ENCODE measurements at regions not wholly inside any gene's neighbourhood (a gene's known extent, or its start where the extent isn't known, plus 50 kb on each side); places are given as distances from the start of the nearest gene placed in this dataset.
"Not testable (repeated sequence)": the region's sequence is repeated elsewhere in the genome, so short reads cannot be mapped to it uniquely, and the experiment has no call there.

DNA sequence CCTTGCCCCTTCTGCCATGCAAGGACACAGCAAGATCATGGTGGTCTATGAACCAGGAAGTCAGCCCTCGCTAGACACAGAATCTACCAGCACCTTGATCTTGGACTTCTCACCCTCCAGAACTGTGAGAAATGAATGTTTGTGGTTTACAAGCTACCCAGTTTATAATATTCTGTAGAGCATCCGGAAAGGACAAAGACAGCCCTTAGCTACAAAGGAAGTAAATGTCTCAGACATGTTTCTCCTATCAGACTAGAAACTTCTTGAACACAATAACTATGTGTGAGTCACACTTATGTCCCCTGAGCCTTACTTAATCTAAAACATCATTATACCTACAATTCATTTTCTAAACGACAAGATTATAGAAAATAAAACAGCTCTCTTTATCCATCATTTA is 176.7 kb downstream of the KLHL28 start:
- DNase-seq (ENCODE audit: low spot score): no peak

DNA sequence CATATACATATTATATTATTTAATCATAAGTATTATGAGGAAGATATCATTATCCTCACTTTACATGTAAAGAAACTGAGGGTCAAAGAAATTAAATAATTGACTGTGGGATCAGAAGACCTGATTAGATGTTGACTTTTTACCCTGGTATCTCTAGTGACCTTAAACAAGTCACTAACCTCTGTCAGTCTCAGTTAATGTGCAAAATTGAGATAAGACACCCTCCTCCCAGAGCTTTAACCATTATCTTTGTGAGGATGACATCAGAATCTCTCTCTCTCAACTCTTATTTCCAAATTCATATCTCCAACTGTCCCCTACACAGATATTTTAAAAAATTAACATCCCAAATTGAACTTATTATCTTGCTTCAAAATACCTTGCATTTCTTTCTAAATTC is 177.8 kb downstream of the KLHL28 start:
- DNase-seq (ENCODE audit: low spot score): no peak

GRCh38 chr14:44782775-44783238 is 178.9 kb downstream of the KLHL28 start:
- DNase-seq (ENCODE audit: low spot score): no peak

DNA sequence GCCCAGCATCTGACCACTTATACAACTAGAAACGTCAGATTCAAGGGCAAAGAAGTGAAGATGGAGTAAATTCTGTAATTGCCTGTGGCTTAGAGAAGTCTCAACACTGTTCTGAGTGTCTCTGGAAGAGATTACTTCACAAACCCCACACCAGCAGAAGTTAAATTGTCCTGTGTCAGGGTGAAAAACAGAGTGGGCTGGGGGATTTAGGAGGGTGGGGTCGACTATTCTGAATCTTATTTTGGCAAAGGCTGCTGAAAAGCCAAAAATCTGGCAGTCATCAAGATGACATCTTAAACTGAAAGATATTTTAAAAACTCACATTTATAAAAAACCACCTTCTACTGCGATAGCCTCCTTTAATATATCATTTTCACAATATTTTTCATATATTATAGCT is 180.8 kb downstream of the KLHL28 start:
- no peak for DNase-seq (ENCODE audit: low spot score)

- DNase-seq (ENCODE audit: low spot score): no peak
These were observed 183.1 kb downstream of the KLHL28 start for GRCh38 chr14:44778604-44779003.

DNA sequence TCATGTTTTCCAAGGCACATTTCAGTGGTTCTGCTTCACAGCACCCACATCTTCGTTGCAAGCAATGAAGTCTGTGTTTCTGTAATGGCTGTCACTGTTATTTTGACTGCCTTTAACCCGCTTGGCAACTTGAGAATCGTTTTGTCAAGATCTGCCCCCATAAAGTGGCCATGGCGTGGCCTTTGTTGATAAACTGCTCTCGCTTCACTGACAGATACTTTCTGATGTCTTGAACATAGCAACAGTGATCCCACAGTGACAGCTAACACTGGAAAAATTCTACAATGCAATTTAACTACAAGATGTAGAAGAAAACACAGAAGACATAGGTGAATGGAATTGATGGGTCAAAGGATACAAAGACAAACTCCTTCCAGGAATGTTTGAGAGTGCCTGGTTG is 184.2 kb downstream of the KLHL28 start:
- no peak for DNase-seq (ENCODE audit: low spot score)

DNA sequence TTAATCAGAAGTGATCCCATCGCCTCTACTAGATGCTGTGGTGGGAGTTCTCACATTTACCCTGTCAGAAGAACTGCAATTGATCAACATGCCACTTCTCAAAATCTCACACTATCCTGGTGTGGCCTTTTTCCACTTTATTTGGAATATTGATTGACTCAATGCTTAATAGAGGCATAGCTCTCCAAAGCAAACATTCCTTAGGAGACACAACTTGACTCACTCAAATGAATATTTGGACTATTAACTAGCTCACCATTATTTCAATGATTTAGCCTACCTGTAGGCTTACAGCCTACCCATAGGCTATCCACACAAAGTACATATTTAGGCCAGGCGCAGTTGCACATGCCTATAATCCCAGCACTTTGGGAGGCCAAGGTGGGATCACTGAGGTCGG is 186.5 kb downstream of the KLHL28 start:
- no peak for DNase-seq (ENCODE audit: low spot score)

GRCh38 chr14:44774396-44774795 is 187.4 kb downstream of the KLHL28 start:
- DNase-seq (ENCODE audit: low spot score): no peak

DNA sequence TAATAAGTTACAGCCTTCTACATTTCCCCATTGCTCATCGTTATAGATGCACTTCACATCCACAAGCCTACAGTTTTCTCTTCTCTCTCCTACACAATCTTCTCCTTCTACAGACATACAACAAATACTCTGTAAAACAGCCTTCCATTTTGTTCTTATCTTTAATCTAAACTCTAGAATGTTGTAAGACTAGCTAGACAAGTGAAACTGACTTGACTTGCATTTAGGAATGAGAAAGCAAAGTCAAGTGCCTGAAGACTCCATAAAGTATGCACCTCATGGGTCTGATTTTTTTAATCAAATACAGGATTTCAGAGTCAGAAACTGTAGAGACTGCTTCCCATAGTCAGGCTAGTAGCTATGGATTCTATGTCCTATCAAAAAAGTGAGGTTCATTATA is 190.3 kb downstream of the KLHL28 start:
- DNase-seq (ENCODE audit: low spot score): no peak

- DNase-seq (ENCODE audit: low spot score): no peak
These were observed 191.5 kb downstream of the KLHL28 start for GRCh38 chr14:44770201-44770600.

DNA sequence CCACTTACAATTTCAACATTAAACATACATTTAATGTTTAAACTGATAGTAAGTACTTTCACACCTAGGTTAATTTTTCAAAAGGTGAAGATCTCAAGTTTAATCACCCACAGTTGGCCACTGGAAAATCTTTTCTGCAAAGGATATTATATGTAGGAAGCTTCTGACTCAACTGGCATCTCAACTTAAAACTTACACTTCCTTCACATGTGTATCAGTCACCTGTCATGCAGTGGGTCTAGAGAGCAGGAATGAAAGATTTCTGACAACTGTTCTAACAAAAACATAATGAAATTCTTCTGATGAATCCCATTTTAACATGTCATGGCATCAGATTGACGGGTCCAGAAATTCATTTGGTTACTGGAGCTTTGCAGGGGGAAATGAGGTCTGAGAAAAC is 192.8 kb downstream of the KLHL28 start:
- no peak for DNase-seq (ENCODE audit: low spot score)

GRCh38 chr14:44767646-44768173 is 194.0 kb downstream of the KLHL28 start:
- DNase-seq (ENCODE audit: low spot score): no peak

DNA sequence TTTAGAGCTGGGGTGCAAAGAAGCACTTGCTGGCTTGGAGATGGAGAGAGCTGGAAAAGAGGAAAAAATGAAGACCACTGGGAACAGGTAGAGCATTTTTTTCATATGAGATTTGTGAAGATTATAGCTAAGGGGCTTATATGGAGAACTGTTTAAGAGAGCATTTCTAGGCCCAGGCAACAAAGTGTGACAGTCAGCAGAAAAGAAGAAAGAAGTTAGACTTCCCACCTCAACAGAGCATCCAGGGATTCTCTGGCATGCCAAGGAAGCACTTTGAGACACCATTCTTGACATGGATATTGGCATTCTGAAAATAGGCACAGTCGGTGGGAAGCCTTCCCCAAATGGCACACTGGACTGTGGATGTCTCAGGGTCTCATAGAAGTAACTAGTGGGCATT is 195.5 kb downstream of the KLHL28 start:
- no peak for DNase-seq (ENCODE audit: low spot score)

GRCh38 chr14:44763356-44763755 is 198.4 kb downstream of the KLHL28 start:
- no peak for DNase-seq (ENCODE audit: low spot score)

DNA sequence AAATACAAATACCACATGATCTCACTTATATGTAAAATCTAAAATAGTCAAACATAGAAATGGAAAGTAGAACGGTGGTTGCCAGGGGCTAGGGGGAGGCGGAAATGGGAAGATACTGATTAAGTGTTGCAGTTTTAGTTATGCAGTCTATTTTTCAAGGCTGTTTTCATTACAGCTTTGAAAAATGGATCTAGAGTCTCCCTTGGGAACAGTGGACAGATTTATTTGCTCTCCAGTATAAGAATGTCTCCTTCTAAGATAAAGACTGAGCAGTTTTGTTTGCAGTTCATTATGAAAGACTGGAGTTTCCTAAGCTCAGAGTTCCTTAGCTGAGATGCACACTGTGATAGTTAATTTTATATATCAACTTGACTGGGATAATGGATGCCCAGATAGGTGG is 202.5 kb downstream of the KLHL28 start:
- no peak for DNase-seq (ENCODE audit: low spot score)

DNA sequence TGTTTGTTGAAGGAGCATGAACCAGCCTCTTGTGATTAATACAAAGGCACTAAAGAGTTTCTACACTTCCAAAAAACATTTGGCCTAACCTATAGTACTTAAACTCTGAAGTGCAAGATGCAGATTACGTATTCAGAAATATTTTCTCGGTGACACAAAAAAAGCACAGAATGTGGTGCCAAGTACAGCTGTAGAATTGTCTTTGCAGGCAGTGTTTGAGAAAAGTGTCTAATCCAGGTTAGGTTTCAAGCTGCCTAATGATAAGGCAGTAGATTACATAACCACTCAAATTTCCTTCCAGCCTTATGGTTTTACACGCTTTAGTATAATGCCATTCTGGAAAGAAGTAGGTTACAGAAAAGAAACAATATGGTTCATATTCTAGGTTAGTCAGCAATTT is 205.2 kb downstream of the KLHL28 start:
- no peak for DNase-seq (ENCODE audit: low spot score)

- no peak for DNase-seq (ENCODE audit: low spot score)
These were observed 216.4 kb downstream of the KLHL28 start for GRCh38 chr14:44745371-44745770.

- DNase-seq (ENCODE audit: low spot score): no peak
These were observed 219.5 kb downstream of the KLHL28 start for GRCh38 chr14:44742202-44742601.

DNA sequence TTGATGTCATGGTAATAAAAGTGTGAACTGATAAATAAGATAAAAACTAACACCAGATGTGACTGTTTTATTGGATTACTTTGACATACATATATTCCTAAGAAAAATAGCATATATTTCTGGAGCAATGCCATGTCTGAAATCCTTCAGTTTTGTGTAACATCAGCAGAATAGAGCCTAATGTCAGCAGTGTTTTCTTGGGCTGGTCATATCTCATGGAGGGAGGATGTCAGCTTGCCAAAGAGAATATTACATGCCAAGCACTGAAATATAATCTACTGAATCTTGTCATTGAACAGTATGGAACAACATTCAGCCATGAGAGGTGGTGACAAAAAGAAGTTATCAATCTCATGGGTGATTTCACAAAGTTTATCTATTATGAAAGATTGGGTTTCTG is 220.3 kb downstream of the KLHL28 start:
- no peak for DNase-seq (ENCODE audit: low spot score)

- no peak for DNase-seq (ENCODE audit: low spot score)
These were observed 225.4 kb downstream of the KLHL28 start for GRCh38 chr14:44736326-44736725.

GRCh38 chr14:44732144-44732543 is 225.1 kb upstream of the FSCB start:
- DNase-seq (ENCODE audit: low spot score): no peak

- DNase-seq (ENCODE audit: low spot score): no peak
These were observed 223.8 kb upstream of the FSCB start for GRCh38 chr14:44730860-44731259.

GRCh38 chr14:44721395-44721794 is 214.3 kb upstream of the FSCB start:
- DNase-seq (ENCODE audit: low spot score): not testable (repeated sequence)

GRCh38 chr14:44720707-44721106 is 213.6 kb upstream of the FSCB start:
- DNase-seq (ENCODE audit: low spot score): no peak

All from CD4-positive, alpha-beta T cell treated with Interleukin-6 at 100 ng/mL for 8 hours (primary cell).